ENCODE measurements at regions not wholly inside any gene's neighbourhood (a gene's known extent, or its start where the extent isn't known, plus 50 kb on each side); places are given as distances from the start of the nearest gene placed in this dataset.
"Not testable (repeated sequence)": the region's sequence is repeated elsewhere in the genome, so short reads cannot be mapped to it uniquely, and the experiment has no call there.

GRCh38 chr4:62656006-62656405 lies 1455.9 kb downstream of the ADGRL3 start:
- H3K9me3 ChIP-seq (ENCODE audit: control insufficient read depth, low read length), result no peaks in the 10 kb centered on the region

GRCh38 chr4:62644372-62644771 lies 1444.2 kb downstream of the ADGRL3 start:
- intact Hi-C loops (cut with DNase I), result no loop called here
- DNase-seq, result peak in 1 of 3 donors; percentile 11
- Histone ChIP-seq H3K4me1 (ENCODE audit: control insufficient read depth, insufficient read depth, low read length) (no peaks in the 10 kb centered on the region), H3K4me3 (ENCODE audit: low read length) (no peak overlapping the region), H3K9me3 (ENCODE audit: control insufficient read depth, low read length) (no peaks in the 10 kb centered on the region), H3K27me3 (ENCODE audit: control insufficient read depth, insufficient read depth) (no peaks in the 10 kb centered on the region), H3K27ac (ENCODE audit: low read length) (no peak overlapping the region)
- WGBS, result 21% methylated on average over 3 of the region's 3 CpGs
- no peak for ATAC-seq

More at GRCh38 chr4:62656006-62656405, 1455.9 kb downstream of the ADGRL3 start:
- H3K27me3 ChIP-seq (ENCODE audit: control insufficient read depth, insufficient read depth), result no peaks in the 10 kb centered on the region
- 83% methylated on average over 1 of the region's 1 CpG for WGBS
- DNase-seq (no peak), ATAC-seq (no peak)
- no peaks in the 10 kb centered on the region for H3K4me1 ChIP-seq (ENCODE audit: control insufficient read depth, insufficient read depth, low read length)
- intact Hi-C loops (cut with DNase I), result no loop called here
- H3K27ac ChIP-seq (ENCODE audit: low read length), result no peak overlapping the region
- no peak overlapping the region for H3K4me3 ChIP-seq (ENCODE audit: low read length)

GRCh38 chr4:62640296-62640695 lies 1440.2 kb downstream of the ADGRL3 start:
- Histone ChIP-seq H3K27ac (ENCODE audit: low read length) (no peak overlapping the region), H3K9me3 (ENCODE audit: control insufficient read depth, low read length) (no peaks in the 10 kb centered on the region), H3K4me3 (ENCODE audit: low read length) (no peak overlapping the region), H3K27me3 (ENCODE audit: control insufficient read depth, insufficient read depth) (no peaks in the 10 kb centered on the region), H3K4me1 (ENCODE audit: control insufficient read depth, insufficient read depth, low read length) (no peaks in the 10 kb centered on the region)
- no peak for DNase-seq
- ATAC-seq, result no peak
- 69% methylated on average over 2 of the region's 2 CpGs for WGBS
- intact Hi-C loops (cut with DNase I), result no loop called here

- H3K27ac ChIP-seq (ENCODE audit: low read length), result no peak overlapping the region
- H3K4me3 ChIP-seq (ENCODE audit: low read length), result no peak overlapping the region
- intact Hi-C loops (cut with DNase I), result no loop called here
- WGBS, result 86% methylated on average over 2 of the region's 2 CpGs
- DNase-seq (no peak), ATAC-seq (no peak)
- no peaks in the 10 kb centered on the region for H3K9me3 ChIP-seq (ENCODE audit: control insufficient read depth, low read length)
- no peaks in the 10 kb centered on the region for H3K27me3 ChIP-seq (ENCODE audit: control insufficient read depth, insufficient read depth)
- no peaks in the 10 kb centered on the region for H3K4me1 ChIP-seq (ENCODE audit: control insufficient read depth, insufficient read depth, low read length)
Observed at GRCh38 chr4:62627671-62628070, 1427.5 kb downstream of the ADGRL3 start.

- Histone ChIP-seq H3K27ac (ENCODE audit: low read length) (no peak overlapping the region), H3K9me3 (ENCODE audit: control insufficient read depth, low read length) (no peaks in the 10 kb centered on the region), H3K4me1 (ENCODE audit: control insufficient read depth, insufficient read depth, low read length) (no peaks in the 10 kb centered on the region), H3K27me3 (ENCODE audit: control insufficient read depth, insufficient read depth) (no peaks in the 10 kb centered on the region), H3K4me3 (ENCODE audit: low read length) (no peak overlapping the region)
- WGBS, result 59% methylated on average over 3 of the region's 3 CpGs
- intact Hi-C loops (cut with DNase I), result no loop called here
- ATAC-seq, result no peak
- DNase-seq, result no peak
Observed at GRCh38 chr4:62627141-62627540, 1427.0 kb downstream of the ADGRL3 start.

- intact Hi-C loops (cut with DNase I), result no loop called here
- Histone ChIP-seq H3K27ac (ENCODE audit: low read length) (no peak overlapping the region), H3K4me3 (ENCODE audit: low read length) (no peak overlapping the region), H3K9me3 (ENCODE audit: control insufficient read depth, low read length) (no peaks in the 10 kb centered on the region), H3K27me3 (ENCODE audit: control insufficient read depth, insufficient read depth) (no peaks in the 10 kb centered on the region), H3K4me1 (ENCODE audit: control insufficient read depth, insufficient read depth, low read length) (no peaks in the 10 kb centered on the region)
- no peak for DNase-seq
- ATAC-seq, result peak in 1 of 2 donors; percentile 36
Observed at GRCh38 chr4:62622089-62622488, 1422.0 kb downstream of the ADGRL3 start.

- intact Hi-C loops (cut with DNase I), result no loop called here
- ATAC-seq, result no peak
- H3K4me3 ChIP-seq (ENCODE audit: low read length), result no peak overlapping the region
- no peaks in the 10 kb centered on the region for H3K4me1 ChIP-seq (ENCODE audit: control insufficient read depth, insufficient read depth, low read length)
- H3K27ac ChIP-seq (ENCODE audit: low read length), result no peak overlapping the region
- no peaks in the 10 kb centered on the region for H3K9me3 ChIP-seq (ENCODE audit: control insufficient read depth, low read length)
- DNase-seq, result no peak
- WGBS, result 81% methylated on average over 4 of the region's 4 CpGs
- no peaks in the 10 kb centered on the region for H3K27me3 ChIP-seq (ENCODE audit: control insufficient read depth, insufficient read depth)
Observed at GRCh38 chr4:62619971-62620370, 1419.8 kb downstream of the ADGRL3 start.

- WGBS, result 68% methylated on average over 2 of the region's 2 CpGs
- no peaks in the 10 kb centered on the region for H3K27me3 ChIP-seq (ENCODE audit: control insufficient read depth, insufficient read depth)
- ATAC-seq (no peak), DNase-seq (no peak)
- H3K4me3 ChIP-seq (ENCODE audit: low read length), result no peak overlapping the region
- H3K27ac ChIP-seq (ENCODE audit: low read length), result no peak overlapping the region
- H3K4me1 ChIP-seq (ENCODE audit: control insufficient read depth, insufficient read depth, low read length), result no peaks in the 10 kb centered on the region
- H3K9me3 ChIP-seq (ENCODE audit: control insufficient read depth, low read length), result no peaks in the 10 kb centered on the region
- intact Hi-C loops (cut with DNase I), result no loop called here
Observed at GRCh38 chr4:62618042-62618441, 1417.9 kb downstream of the ADGRL3 start.

- Histone ChIP-seq H3K4me3 (ENCODE audit: low read length) (no peak overlapping the region), H3K27ac (ENCODE audit: low read length) (no peak overlapping the region), H3K9me3 (ENCODE audit: control insufficient read depth, low read length) (no peaks in the 10 kb centered on the region), H3K4me1 (ENCODE audit: control insufficient read depth, insufficient read depth, low read length) (no peaks in the 10 kb centered on the region), H3K27me3 (ENCODE audit: control insufficient read depth, insufficient read depth) (no peaks in the 10 kb centered on the region)
- 61% methylated on average over 1 of the region's 1 CpG for WGBS
- ATAC-seq (no peak), DNase-seq (no peak)
- intact Hi-C loops (cut with DNase I), result no loop called here
Observed at GRCh38 chr4:62601737-62602136, 1401.6 kb downstream of the ADGRL3 start.

GRCh38 chr4:62595265-62595664 lies 1395.1 kb downstream of the ADGRL3 start:
- H3K4me1 ChIP-seq (ENCODE audit: control insufficient read depth, insufficient read depth, low read length); H3K4me3 ChIP-seq (ENCODE audit: low read length); H3K9me3 ChIP-seq (ENCODE audit: control insufficient read depth, low read length); H3K27me3 ChIP-seq (ENCODE audit: control insufficient read depth, insufficient read depth); intact Hi-C loops (cut with DNase I); H3K27ac ChIP-seq (ENCODE audit: low read length); ATAC-seq: not testable (repeated sequence)
- 61% methylated on average over 12 of the region's 12 CpGs for WGBS
- DNase-seq, result peak; percentile 30 to 74 (median 50)

GRCh38 chr4:62591756-62592155 lies 1391.6 kb downstream of the ADGRL3 start:
- intact Hi-C loops (cut with DNase I), result no loop called here

GRCh38 chr4:62588671-62589070 lies 1388.5 kb downstream of the ADGRL3 start:
- Histone ChIP-seq H3K4me1 (ENCODE audit: control insufficient read depth, insufficient read depth, low read length) (no peaks in the 10 kb centered on the region), H3K27me3 (ENCODE audit: control insufficient read depth, insufficient read depth) (no peaks in the 10 kb centered on the region), H3K9me3 (ENCODE audit: control insufficient read depth, low read length) (no peaks in the 10 kb centered on the region), H3K27ac (ENCODE audit: low read length) (no peak overlapping the region), H3K4me3 (ENCODE audit: low read length) (no peak overlapping the region)
- no peak for DNase-seq
- no peak for ATAC-seq
- WGBS, result 94% methylated on average over 1 of the region's 1 CpG
- intact Hi-C loops (cut with DNase I), result no loop called here

More at GRCh38 chr4:62591756-62592155, 1391.6 kb downstream of the ADGRL3 start:
- ATAC-seq (no peak), DNase-seq (no peak)
- no peaks in the 10 kb centered on the region for H3K9me3 ChIP-seq (ENCODE audit: control insufficient read depth, low read length)
- H3K27me3 ChIP-seq (ENCODE audit: control insufficient read depth, insufficient read depth), result no peaks in the 10 kb centered on the region
- H3K27ac ChIP-seq (ENCODE audit: low read length), result no peak overlapping the region
- H3K4me1 ChIP-seq (ENCODE audit: control insufficient read depth, insufficient read depth, low read length), result no peaks in the 10 kb centered on the region
- no peak overlapping the region for H3K4me3 ChIP-seq (ENCODE audit: low read length)
- 75% methylated on average over 2 of the region's 2 CpGs for WGBS

Data from right cardiac atrium (tissue), 5 donors.